B cell (primary cell): ENCODE measurements at regions not wholly inside any gene's neighbourhood (a gene's known extent, or its start where the extent isn't known, plus 50 kb on each side); places are given as distances from the start of the nearest gene placed in this dataset.

ENCODE experiments used
- ATAC-seq: fragments of 200-7000 bp; cut with Tn5 transposase; one replicate; pipeline ENCODE4 v1.10.0; 2021; ENCODE audit warnings: low read depth, mild to moderate bottlenecking, moderate number of reproducible peaks, moderate library complexity
- CTCF ChIA-PET: fragments of 350-600 bp; sonication (Branson Sonifier 250); formaldehyde crosslinking; loops from one replicate; lab custom pipeline; 2021; ENCODE audit warnings: antibody characterized with exemption, inconsistent platforms; lab: Charles Lee
- POLR2A ChIA-PET: fragments of 350-600 bp; sonication (Branson Sonifier 250); formaldehyde crosslinking; loops from one replicate; lab custom pipeline; 2021; ENCODE audit warnings: antibody characterized with exemption; lab: Charles Lee
- DNase-seq: peaks from one replicate; pipeline ENCODE4 v3.0.0; 2013
- H2AFZ ChIP-seq: 2 replicates; pipeline ENCODE4 v1.6.1; 2012; ENCODE audit warnings: mild to moderate bottlenecking, low read depth, low read length; ENCODE audit not compliant: insufficient read depth, poor library complexity, severe bottlenecking
- H3K27ac ChIP-seq, 2 donors: 1 replicate in 1 of 2; 2 replicates in 1 of 2; pipeline ENCODE4 v1.5.1; 2012 to 2013; ENCODE audit warnings: low read length in 2 of 2, mild to moderate bottlenecking in 2 of 2, moderate library complexity in 1 of 2
- H3K27me3 ChIP-seq, 4 experiments: fragments of 200-600 bp in 1 of 4; sonication (generic) in 1 of 4; replicated peaks in 1 of 4; 1 replicate in 2 of 4; 2 replicates in 2 of 4; pipeline versions ENCODE4 v1.6.1 to v1.7.0; 2013 to 2016; ENCODE audit warnings: low read length in 3 of 4, mild to moderate bottlenecking in 2 of 4, mixed read lengths in 1 of 4, moderate library complexity in 1 of 4; ENCODE audit not compliant: insufficient read depth in 4 of 4, control insufficient read depth in 3 of 4; ENCODE audit errors: control extremely low read depth in 1 of 4
- H3K36me3 ChIP-seq, 2 experiments: replicated peaks in 1 of 2; 1 replicate in 1 of 2; 2 replicates in 1 of 2; pipeline versions ENCODE4 v1.6.1 to v1.7.1; 2013; ENCODE audit warnings: low read length in 1 of 2; ENCODE audit not compliant: insufficient read depth in 2 of 2, control insufficient read depth in 1 of 2; ENCODE audit errors: control extremely low read depth in 1 of 2, extremely low read depth in 1 of 2
- H3K4me1 ChIP-seq, 2 donors: fragments of 200-600 bp in 1 of 2; sonication (generic) in 1 of 2; 1 replicate in 1 of 2; 2 replicates in 1 of 2; pipeline versions ENCODE4 v1.5.1 to v1.6.1; 2013 to 2017; ENCODE audit warnings: low read length in 2 of 2; ENCODE audit not compliant: control insufficient read depth in 2 of 2, insufficient read depth in 2 of 2
- H3K4me2 ChIP-seq: replicated peaks from 2 replicates; pipeline ENCODE3; 2012; ENCODE audit warnings: mild to moderate bottlenecking, low read depth, low read length; ENCODE audit not compliant: poor library complexity, severe bottlenecking
- H3K4me3 ChIP-seq, 5 experiments: fragments of 200-600 bp in 1 of 5; sonication (generic) in 1 of 5; 1 replicate in 3 of 5; 2 replicates in 2 of 5; pipeline versions ENCODE4 v1.5.1 to v1.7.0; 2011 to 2016; ENCODE audit warnings: low read length in 4 of 5, mild to moderate bottlenecking in 4 of 5, low read depth in 2 of 5, control low read depth in 1 of 5, moderate library complexity in 1 of 5; ENCODE audit not compliant: insufficient read depth in 1 of 5; ENCODE audit errors: control extremely low read depth in 1 of 5, extremely low read depth in 1 of 5
- H3K79me2 ChIP-seq: fragments of 200-600 bp; sonication (generic); one replicate; pipeline ENCODE4 v1.6.0; 2016; ENCODE audit warnings: low read length; ENCODE audit not compliant: control insufficient read depth, insufficient read depth
- H3K9ac ChIP-seq: fragments of 200-600 bp; sonication (generic); 2 replicates; pipeline ENCODE4 v1.6.1; 2017; ENCODE audit warnings: mild to moderate bottlenecking, low read length, moderate library complexity
- H3K9me3 ChIP-seq, 3 donors: one replicate each; pipeline versions ENCODE4 v1.6.1 to v1.7.1; 2013; ENCODE audit warnings: low read length in 2 of 3; ENCODE audit not compliant: control insufficient read depth in 2 of 3, insufficient read depth in 1 of 3; ENCODE audit errors: control extremely low read depth in 1 of 3
- H4K20me1 ChIP-seq: 2 replicates; pipeline ENCODE4 v1.6.0; 2012; ENCODE audit warnings: mild to moderate bottlenecking, low read length; ENCODE audit not compliant: insufficient read depth, control insufficient read depth, poor library complexity, severe bottlenecking
- H3K27ac Mint-ChIP-seq: one replicate; pipeline ENCODE4 v1.8.0; 2021; ENCODE audit warnings: mixed read lengths
- H3K27me3 Mint-ChIP-seq: one replicate; pipeline ENCODE4 v1.8.0; 2021; ENCODE audit warnings: mixed read lengths
- H3K4me1 Mint-ChIP-seq: one replicate; pipeline ENCODE4 v1.8.0; 2021; ENCODE audit warnings: mixed read lengths
- H3K4me3 Mint-ChIP-seq: one replicate; pipeline ENCODE4 v1.8.0; 2021; ENCODE audit warnings: mixed read lengths
- H3K9me3 Mint-ChIP-seq: one replicate; pipeline ENCODE4 v1.8.0; 2022; ENCODE audit warnings: mixed read lengths; ENCODE audit not compliant: insufficient read depth
- CTCF ChIP-seq: fragments of 200-600 bp; IDR thresholded peaks from one replicate; pipeline ENCODE4 v1.8.0; 2022; ENCODE audit warnings: antibody characterized with exemption, mild to moderate bottlenecking
- EZH2 ChIP-seq: IDR thresholded peaks from 2 replicates; pipeline ENCODE4 v1.6.1; 2012; ENCODE audit warnings: borderline replicate concordance, low read depth, mild to moderate bottlenecking, moderate library complexity, low read length; ENCODE audit not compliant: insufficient read depth, poor library complexity, severe bottlenecking
- WGBS: methylation state at CpG from one replicate; pipeline ENCODE4 v1.1.5; 2013; ENCODE audit warnings: missing lambda C conversion rate; ENCODE audit not compliant: insufficient coverage; 5-methylcytosine and 5-hydroxymethylcytosine counted together
- intact Hi-C: fragments of 100-400 bp; cut with micrococcal nuclease; formaldehyde crosslinking; loops from one replicate; pipeline ENCODE4 v1.10.0; 2022

GRCh38 chr12:113577464-113578129 lies 105.9 kb upstream of the LHX5 start:
- Histone ChIP-seq H3K9me3 (peaks cover 0 to 10% (median 0%) of the 10 kb centered on the region in 3 donors), H3K27ac (no peak overlapping the region), H3K27me3 (peaks cover 0 to 3% (median 1%) of the 10 kb centered on the region in 4 experiments), H3K4me2 (no peak overlapping the region), H3K9ac (no peak overlapping the region), H3K79me2 (no peaks in the 10 kb centered on the region), H4K20me1 (no peaks in the 10 kb centered on the region), H2AFZ (no peak overlapping the region), H3K4me1 (no peaks in the 10 kb centered on the region), H3K4me3 (no peak overlapping the region), H3K36me3 (no peaks in the 10 kb centered on the region)
- H3K27me3 Mint-ChIP-seq, result peaks cover 46% of the 10 kb centered on the region
- no peak for DNase-seq
- H3K9me3 Mint-ChIP-seq, result peaks cover 8% of the 10 kb centered on the region
- H3K27ac Mint-ChIP-seq, result no peak overlapping the region
- intact Hi-C loops, result no loop called here
- H3K4me3 Mint-ChIP-seq, result no peak overlapping the region
- ChIA-PET CTCF (no interaction called here), POLR2A (no interaction called here)
- no peak for TF ChIP-seq CTCF
- TF ChIP-seq EZH2, result no peak
- ATAC-seq, result no peak
- no CpG with 5 or more reads among the region's 7 CpGs for whole genome bisulfite sequencing
- H3K4me1 Mint-ChIP-seq, result no peaks in the 10 kb centered on the region

GRCh38 chr12:113575386-113575785 lies 103.7 kb upstream of the LHX5 start:
- POLR2A ChIA-PET, result no interaction called here
- H3K27ac Mint-ChIP-seq, result no peak overlapping the region
- H3K27me3 ChIP-seq, result peaks cover 0 to 2% (median 0%) of the 10 kb centered on the region in 4 experiments
- H3K4me1 Mint-ChIP-seq, result no peaks in the 10 kb centered on the region
- no peak overlapping the region for H3K4me3 ChIP-seq
- CTCF ChIA-PET, result no interaction called here
- TF ChIP-seq CTCF, result no peak
- no peak for TF ChIP-seq EZH2
- DNase-seq (no peak), ATAC-seq (no peak)
- no peaks in the 10 kb centered on the region for H3K79me2 ChIP-seq
- H3K27ac ChIP-seq, result no peak overlapping the region
- no peaks in the 10 kb centered on the region for H3K36me3 ChIP-seq
- no peak overlapping the region for H3K4me3 Mint-ChIP-seq
- peaks cover 34% of the 10 kb centered on the region for H3K27me3 Mint-ChIP-seq
- intact Hi-C loops, result no loop called here
- peaks cover 4% of the 10 kb centered on the region for H3K9me3 Mint-ChIP-seq
- H2AFZ ChIP-seq, result no peak overlapping the region
- H4K20me1 ChIP-seq, result no peaks in the 10 kb centered on the region
- no peaks in the 10 kb centered on the region for H3K4me1 ChIP-seq
- H3K9ac ChIP-seq, result no peak overlapping the region
- H3K4me2 ChIP-seq, result no peak overlapping the region
- peaks cover 0 to 6% (median 0%) of the 10 kb centered on the region in 3 donors for H3K9me3 ChIP-seq
- WGBS, result 82% methylated on average over 10 of the region's 10 CpGs
